RWPE1 (cell line): ENCODE measurements at regions not wholly inside any gene's neighbourhood (a gene's known extent, or its start where the extent isn't known, plus 50 kb on each side); places are given as distances from the start of the nearest gene placed in this dataset.
"Not testable (repeated sequence)": the region's sequence is repeated elsewhere in the genome, so short reads cannot be mapped to it uniquely, and the experiment has no call there.

Source experiments
- CTCF ChIA-PET: fragments of 350-600 bp; sonication (Branson Sonifier 250); formaldehyde crosslinking; extraction: SDS; loops from one replicate; lab custom pipeline; 2021; lab: Yijun Ruan, JAX
- POLR2A ChIA-PET: fragments of 400-600 bp; formaldehyde crosslinking; extraction: SDS; loops from one replicate; lab custom pipeline; 2020; ENCODE audit warnings: antibody characterized with exemption; ENCODE audit not compliant: low non-redundant PET; lab: Yijun Ruan, JAX
- DNase-seq: peaks from one replicate; pipeline ENCODE4 v3.0.0; 2012; ENCODE audit warnings: low spot score
- H3K27ac ChIP-seq: fragments of 450-650 bp; 2 replicates; pipeline ENCODE4 v1.5.1; 2017
- CTCF ChIP-seq: fragments of 450-650 bp; conservative IDR thresholded peaks from 2 replicates; pipeline ENCODE4 v1.5.1; 2017; ENCODE audit warnings: low read depth, mild to moderate bottlenecking

GRCh38 chr15:69561071-69561784, 108.6 kb downstream of the RPLP1 start:
- POLR2A ChIA-PET: no interaction called here
- TF ChIP-seq CTCF: no peak
- CTCF ChIA-PET: interaction anchor here (1.4 kb wide), 1 partner anchor 83 kb away, joined by 5 read pairs; no protein-coding TSS in a partner anchor

DNA sequence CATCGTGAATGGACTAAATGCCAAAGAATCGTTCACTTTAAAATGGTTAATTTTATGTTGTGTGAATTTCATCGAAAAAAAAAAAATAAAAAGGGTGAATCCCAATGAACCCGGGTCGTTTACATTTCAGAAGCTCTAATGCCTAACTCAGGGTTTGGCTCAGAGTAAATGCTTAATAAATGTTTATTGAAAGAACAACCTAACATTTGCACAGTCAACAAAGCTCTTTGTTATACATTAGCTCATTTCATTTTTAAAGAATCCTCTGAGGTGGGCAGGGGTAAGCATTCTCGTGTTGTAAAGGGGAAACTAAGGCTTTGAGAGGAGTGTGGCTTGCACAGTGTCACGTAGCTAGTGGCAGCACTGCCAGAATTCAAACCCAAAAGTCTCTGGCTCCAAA, 109.5 kb downstream of the RPLP1 start:
- no peak for DNase-seq
- no peak for TF ChIP-seq CTCF
- H3K27ac ChIP-seq: no peak overlapping the region
- ChIA-PET POLR2A (no interaction called here), CTCF (interaction anchor here (1.4 kb wide), 1 partner anchor 84 kb away, joined by 5 read pairs; no protein-coding TSS in a partner anchor)

More at GRCh38 chr15:69561071-69561784, 108.6 kb downstream of the RPLP1 start:
- no peak overlapping the region for H3K27ac ChIP-seq
- no peak for DNase-seq

DNA sequence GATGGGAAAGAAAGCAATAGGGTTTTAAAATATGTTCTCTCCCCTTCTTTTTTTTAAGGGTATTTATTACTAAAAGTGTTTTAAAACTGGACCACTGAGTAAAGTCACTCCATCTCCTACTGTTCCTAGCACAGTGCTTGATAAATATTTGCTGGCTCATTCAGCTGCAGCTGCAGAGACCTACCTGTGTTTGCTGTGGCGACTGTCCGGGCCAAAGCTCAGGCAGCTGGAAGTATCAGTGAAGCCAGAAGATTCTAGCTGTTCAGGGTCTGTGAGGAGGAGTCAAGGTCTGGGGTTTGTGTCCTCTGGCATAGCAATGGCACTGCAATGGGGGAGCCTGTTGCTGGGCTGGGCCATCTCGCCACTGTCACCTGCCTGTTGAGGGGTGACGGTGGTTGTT, 109.9 kb downstream of the RPLP1 start:
- TF ChIP-seq CTCF: no peak
- CTCF ChIA-PET: interaction anchor here (0.6 to 1.4 kb wide), 2 partner anchors 84 to 975 kb away, joined by 3 to 5 read pairs; no protein-coding TSS in a partner anchor
- POLR2A ChIA-PET: no interaction called here
- DNase-seq: no peak
- no peak overlapping the region for H3K27ac ChIP-seq

- CTCF ChIA-PET: no interaction called here
- POLR2A ChIA-PET: no interaction called here
- no peak for TF ChIP-seq CTCF
- peak overlapping the region; percentile 87 for H3K27ac ChIP-seq
- no peak for DNase-seq
These were observed 112.5 kb downstream of the RPLP1 start for GRCh38 chr15:69565066-69565655.

DNA sequence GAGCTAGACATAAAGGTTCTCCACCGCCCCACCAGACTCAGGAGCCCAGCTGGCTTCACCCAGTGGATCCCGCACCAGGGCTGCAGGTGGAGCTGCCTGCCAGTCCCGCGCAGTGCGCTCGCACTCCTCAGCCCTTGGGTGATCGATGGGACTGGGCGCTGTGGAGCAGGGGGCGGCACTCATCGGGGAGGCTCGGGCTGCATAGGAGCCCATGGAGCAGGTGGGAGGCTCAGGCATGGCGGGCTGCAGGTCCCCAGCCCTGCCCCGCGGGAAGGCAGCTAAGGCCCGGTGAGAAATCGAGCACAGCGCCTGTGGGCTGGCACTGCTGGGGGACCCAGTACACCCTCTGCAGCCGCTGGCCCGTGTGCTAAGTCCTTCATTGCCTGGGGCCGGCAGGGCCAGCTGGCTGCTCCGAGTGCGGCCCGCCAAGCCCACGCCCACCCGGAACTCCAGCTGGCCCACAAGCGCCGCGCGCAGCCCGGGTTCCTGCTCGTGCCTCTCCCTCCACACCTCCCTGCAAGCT, 114.7 kb downstream of the RPLP1 start:
- POLR2A ChIA-PET, CTCF ChIA-PET, DNase-seq: not testable (repeated sequence)
- peak overlapping the region; percentile 67 for H3K27ac ChIP-seq

GRCh38 chr15:69568173-69569009, 115.8 kb downstream of the RPLP1 start:
- H3K27ac ChIP-seq: peak overlapping the region; percentile 67
- TF ChIP-seq CTCF: no peak
- ChIA-PET CTCF (no interaction called here), POLR2A (no interaction called here)
- peak; percentile 52 for DNase-seq
